ENCODE measurements at regions not wholly inside any gene's neighbourhood (a gene's known extent, or its start where the extent isn't known, plus 50 kb on each side); places are given as distances from the start of the nearest gene placed in this dataset.

GRCh38 chr2:167875529-167875928, 371.9 kb downstream of the STK39 start:
- TF ChIP-seq JUND (IDR thresholded peaks at IDR 0.05) (no peak), YY1 (IDR thresholded peaks at IDR 0.05) (no peak), REST (IDR thresholded peaks at IDR 0.05) (no peak), CTCF (IDR thresholded peaks at IDR 0.05; ENCODE audit: low read depth, low read length, missing input control) (no peak), MAX (IDR thresholded peaks at IDR 0.05) (no peak), TAF1 (conservative IDR thresholded peaks at IDR 0.05) (no peak), GABPA (IDR thresholded peaks at IDR 0.05 in 1 of 2, conservative IDR thresholded peaks at IDR 0.05 in 1 of 2) (no peak), FOXA1 (IDR thresholded peaks at IDR 0.05) (no peak), SP1 (IDR thresholded peaks at IDR 0.05) (no peak), HNF4A (conservative IDR thresholded peaks at IDR 0.05) (no peak), RAD21 (IDR thresholded peaks at IDR 0.05) (no peak), EGR1 (IDR thresholded peaks at IDR 0.05; ENCODE audit: low read depth in 2 of 2) (no peak), ATF3 (IDR thresholded peaks at IDR 0.05) (no peak), FOXA2 (IDR thresholded peaks at IDR 0.05) (no peak)
